ENCODE measurements at regions not wholly inside any gene's neighbourhood (a gene's known extent, or its start where the extent isn't known, plus 50 kb on each side); places are given as distances from the start of the nearest gene placed in this dataset.

DNA sequence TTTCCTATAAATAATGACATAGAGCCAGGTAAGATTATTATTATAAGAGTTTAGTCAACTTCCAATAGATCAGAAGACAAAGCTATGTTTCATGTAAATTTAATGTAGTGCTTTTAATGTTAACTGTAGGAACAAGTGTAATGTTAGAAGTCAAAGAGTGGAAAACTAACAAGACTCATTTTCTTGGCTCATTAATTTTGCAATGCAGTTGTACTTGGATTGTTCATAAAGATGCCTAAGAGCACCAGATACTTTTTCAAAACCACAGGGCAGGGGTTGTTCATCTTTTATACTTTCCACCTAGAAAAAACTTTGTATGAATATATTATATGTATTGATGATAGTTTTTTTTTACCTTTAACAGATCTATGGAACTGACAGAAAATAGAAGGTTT is 1705.3 kb upstream of the CDH9 start:
- H3K79me2 ChIP-seq (ENCODE audit: insufficient read depth), result no peaks in the 10 kb centered on the region
- no peaks in the 10 kb centered on the region for H3K27me3 ChIP-seq (ENCODE audit: insufficient read depth)
- DNase-seq, result no peak
- no peaks in the 10 kb centered on the region for H3K36me3 ChIP-seq (replicated peaks in 1 of 2; ENCODE audit: control insufficient read depth in 1 of 2, insufficient read depth in 2 of 2, low read length in 1 of 2)
- no peak overlapping the region for H2AFZ ChIP-seq (ENCODE audit: low read depth)
- H3K4me2 ChIP-seq, result no peak overlapping the region
- ChIA-PET CTCF (no interaction called here), POLR2A (no interaction called here)
- no peaks in the 10 kb centered on the region for H3K4me1 ChIP-seq (ENCODE audit: control insufficient read depth in 1 of 2, insufficient read depth in 2 of 2, low read depth in 1 of 2, low read length in 1 of 2)
- H3K9ac ChIP-seq, result no peak overlapping the region
- no peak overlapping the region for H3K4me3 ChIP-seq (ENCODE audit: low read depth in 2 of 2, low read length in 1 of 2)
- H4K20me1 ChIP-seq (ENCODE audit: insufficient read depth), result no peaks in the 10 kb centered on the region
- H3F3A ChIP-seq (replicated peaks; ENCODE audit: insufficient read depth), result no peaks in the 10 kb centered on the region
- no peak for TF ChIP-seq ELF1 (IDR thresholded peaks at IDR 0.05)
- no peak for TF ChIP-seq CHD2 (IDR thresholded peaks at IDR 0.05; ENCODE audit: low read length, partially characterized antibody)
- TF ChIP-seq FOSL2 (IDR thresholded peaks at IDR 0.05; ENCODE audit: borderline replicate concordance, low read depth), result no peak
- no peak for TF ChIP-seq TAF1 (IDR thresholded peaks at IDR 0.05; ENCODE audit: borderline replicate concordance, low read depth, low read length)
- no peak for TF ChIP-seq EP300 (IDR thresholded peaks at IDR 0.05; ENCODE audit: borderline replicate concordance in 1 of 2, low read depth in 1 of 2, low read length in 1 of 2)
- TF ChIP-seq, protein P1, sequence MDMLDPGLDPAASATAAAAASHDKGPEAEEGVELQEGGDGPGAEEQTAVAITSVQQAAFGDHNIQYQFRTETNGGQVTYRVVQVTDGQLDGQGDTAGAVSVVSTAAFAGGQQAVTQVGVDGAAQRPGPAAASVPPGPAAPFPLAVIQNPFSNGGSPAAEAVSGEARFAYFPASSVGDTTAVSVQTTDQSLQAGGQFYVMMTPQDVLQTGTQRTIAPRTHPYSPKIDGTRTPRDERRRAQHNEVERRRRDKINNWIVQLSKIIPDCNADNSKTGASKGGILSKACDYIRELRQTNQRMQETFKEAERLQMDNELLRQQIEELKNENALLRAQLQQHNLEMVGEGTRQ (IDR thresholded peaks at IDR 0.05; ENCODE audit: borderline replicate concordance, low read depth, low read length), result no peak
- TF ChIP-seq TEAD4 (IDR thresholded peaks at IDR 0.05; ENCODE audit: borderline replicate concordance, insufficient read depth), result no peak
- no peak for TF ChIP-seq RXRA (IDR thresholded peaks at IDR 0.05; ENCODE audit: borderline replicate concordance, low read depth)
- no peak for TF ChIP-seq FOXM1 (IDR thresholded peaks at IDR 0.05; ENCODE audit: low read depth)
- no peak for TF ChIP-seq MXI1 (IDR thresholded peaks at IDR 0.05; ENCODE audit: low read depth, low read length)
- no peak for TF ChIP-seq JUND (IDR thresholded peaks at IDR 0.05)
- H3K27ac ChIP-seq (ENCODE audit: low read depth in 2 of 2, low read length in 1 of 2), result no peak overlapping the region
- H3K9me3 ChIP-seq, result no peaks in the 10 kb centered on the region
- H3K9me2 ChIP-seq, result no peaks in the 10 kb centered on the region

DNA sequence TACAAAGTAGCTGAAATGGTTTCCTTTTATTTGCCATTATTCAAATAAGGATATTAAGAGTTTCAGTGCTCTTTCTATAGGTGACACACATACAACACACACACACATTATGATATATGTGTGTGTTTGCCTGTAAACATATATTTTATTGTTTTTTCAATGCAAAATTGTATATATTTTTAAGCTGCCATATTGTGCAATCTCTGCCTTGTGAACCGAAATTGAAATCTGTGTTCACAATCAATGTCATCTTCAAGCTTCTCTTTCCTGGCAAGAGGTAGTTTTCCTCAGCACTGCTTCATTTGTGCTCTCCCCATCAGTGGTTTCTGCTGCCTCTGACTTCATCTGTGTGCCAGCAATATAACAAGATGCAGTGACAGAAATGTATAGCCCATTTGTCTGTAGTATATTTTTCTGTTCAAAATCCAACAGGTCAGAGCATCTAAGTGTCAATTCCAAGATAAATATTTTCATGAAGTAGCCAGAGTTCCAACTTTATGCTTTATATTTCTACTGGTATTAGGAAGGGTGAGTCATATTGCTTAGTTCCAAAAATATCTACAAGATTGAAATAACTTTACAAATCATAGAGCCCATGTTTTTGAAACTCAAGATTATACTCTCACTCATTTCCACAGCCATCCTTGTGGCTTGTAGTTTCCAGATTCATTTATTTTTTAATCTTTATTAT is 1704.8 kb upstream of the CDH9 start:
- H3K27me3 ChIP-seq (ENCODE audit: insufficient read depth), result no peaks in the 10 kb centered on the region
- DNase-seq, result no peak
- H4K20me1 ChIP-seq (ENCODE audit: insufficient read depth), result no peaks in the 10 kb centered on the region
- 4% methylated on average over 1 of the region's 1 CpG for WGBS (ENCODE audit: low lambda C conversion rate)
- H3F3A ChIP-seq (replicated peaks; ENCODE audit: insufficient read depth), result no peaks in the 10 kb centered on the region
- H3K4me2 ChIP-seq, result no peak overlapping the region
- H3K79me2 ChIP-seq (ENCODE audit: insufficient read depth), result no peaks in the 10 kb centered on the region
- no peaks in the 10 kb centered on the region for H3K4me1 ChIP-seq (ENCODE audit: control insufficient read depth in 1 of 2, insufficient read depth in 2 of 2, low read depth in 1 of 2, low read length in 1 of 2)
- H3K9ac ChIP-seq, result no peak overlapping the region
- no peak overlapping the region for H2AFZ ChIP-seq (ENCODE audit: low read depth)
- CTCF ChIA-PET, result no interaction called here
- no peak overlapping the region for H3K27ac ChIP-seq (ENCODE audit: low read depth in 2 of 2, low read length in 1 of 2)
- H3K36me3 ChIP-seq (replicated peaks in 1 of 2; ENCODE audit: control insufficient read depth in 1 of 2, insufficient read depth in 2 of 2, low read length in 1 of 2), result no peaks in the 10 kb centered on the region
- POLR2A ChIA-PET, result no interaction called here
- TF ChIP-seq, protein P2, sequence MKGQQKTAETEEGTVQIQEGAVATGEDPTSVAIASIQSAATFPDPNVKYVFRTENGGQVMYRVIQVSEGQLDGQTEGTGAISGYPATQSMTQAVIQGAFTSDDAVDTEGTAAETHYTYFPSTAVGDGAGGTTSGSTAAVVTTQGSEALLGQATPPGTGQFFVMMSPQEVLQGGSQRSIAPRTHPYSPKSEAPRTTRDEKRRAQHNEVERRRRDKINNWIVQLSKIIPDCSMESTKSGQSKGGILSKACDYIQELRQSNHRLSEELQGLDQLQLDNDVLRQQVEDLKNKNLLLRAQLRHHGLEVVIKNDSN (IDR thresholded peaks at IDR 0.05; ENCODE audit: borderline replicate concordance, low read depth), result no peak
- TF ChIP-seq MXI1 (IDR thresholded peaks at IDR 0.05; ENCODE audit: low read depth, low read length) (no peak), TEAD4 (IDR thresholded peaks at IDR 0.05; ENCODE audit: borderline replicate concordance, insufficient read depth) (no peak), GATA2 (CRISPR knock-in tag; IDR thresholded peaks at IDR 0.05) (no peak), RFX5 (IDR thresholded peaks at IDR 0.05; ENCODE audit: low read length) (no peak), EZH2phosphoT487 (IDR thresholded peaks at IDR 0.05; ENCODE audit: borderline replicate concordance, low read depth) (no peak), RAD21 (IDR thresholded peaks at IDR 0.05; ENCODE audit: low read length) (no peak)
- TF ChIP-seq, protein P3, sequence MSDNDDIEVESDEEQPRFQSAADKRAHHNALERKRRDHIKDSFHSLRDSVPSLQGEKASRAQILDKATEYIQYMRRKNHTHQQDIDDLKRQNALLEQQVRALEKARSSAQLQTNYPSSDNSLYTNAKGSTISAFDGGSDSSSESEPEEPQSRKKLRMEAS (IDR thresholded peaks at IDR 0.05; ENCODE audit: low read depth), result no peak
- H3K4me3 ChIP-seq (ENCODE audit: low read depth in 2 of 2, low read length in 1 of 2), result no peak overlapping the region
- no peaks in the 10 kb centered on the region for H3K9me3 ChIP-seq
- H3K9me2 ChIP-seq, result no peaks in the 10 kb centered on the region

Measured in SK-N-SH (cell line).